ENCODE measurements at regions not wholly inside any gene's neighbourhood (a gene's known extent, or its start where the extent isn't known, plus 50 kb on each side); places are given as distances from the start of the nearest gene placed in this dataset.

- no peak for TF ChIP-seq CTCF (IDR thresholded peaks at IDR 0.05)
Measured at GRCh38 chr16:51696376-51696775, 545.3 kb upstream of the SALL1 start.

GRCh38 chr16:51691109-51691508, 540.0 kb upstream of the SALL1 start:
- TF ChIP-seq CTCF (IDR thresholded peaks at IDR 0.05), result no peak

- no peak for TF ChIP-seq CTCF (IDR thresholded peaks at IDR 0.05)
Measured at GRCh38 chr16:51685498-51685897, 534.4 kb upstream of the SALL1 start.

- TF ChIP-seq CTCF (IDR thresholded peaks at IDR 0.05), result no peak
Measured at GRCh38 chr16:51683882-51684281, 532.8 kb upstream of the SALL1 start.

GRCh38 chr16:51682905-51683304, 531.8 kb upstream of the SALL1 start:
- TF ChIP-seq CTCF (IDR thresholded peaks at IDR 0.05), result no peak

GRCh38 chr16:51674615-51675014, 523.5 kb upstream of the SALL1 start:
- no peak for TF ChIP-seq CTCF (IDR thresholded peaks at IDR 0.05)

GRCh38 chr16:51670527-51670926, 519.5 kb upstream of the SALL1 start:
- no peak for TF ChIP-seq CTCF (IDR thresholded peaks at IDR 0.05)

- no peak for TF ChIP-seq CTCF (IDR thresholded peaks at IDR 0.05)
Measured at GRCh38 chr16:51666821-51667220, 515.8 kb upstream of the SALL1 start.

Data from LNCAP (cell line).